OCI-LY1 (cell line): ENCODE measurements at regions not wholly inside any gene's neighbourhood (a gene's known extent, or its start where the extent isn't known, plus 50 kb on each side); places are given as distances from the start of the nearest gene placed in this dataset.

Experiments used
- EZH2 ChIP-seq: fragments of 200-600 bp; sonication (generic), shearing (Covaris generic); IDR thresholded peaks from 2 replicates; pipeline ENCODE4 v1.8.0; 2017; ENCODE audit warnings: borderline replicate concordance, mixed run types, mild to moderate bottlenecking, antibody characterized with exemption, low read length, moderate library complexity, mixed read lengths
- TF ChIP-seq, protein P1 (sequence below): fragments of 200-600 bp; sonication (generic), shearing (Covaris generic); IDR thresholded peaks from 2 replicates; pipeline ENCODE4 v1.5.1; 2017; ENCODE audit warnings: mild to moderate bottlenecking, antibody characterized with exemption, low read length, moderate library complexity, mixed read lengths

DNA sequence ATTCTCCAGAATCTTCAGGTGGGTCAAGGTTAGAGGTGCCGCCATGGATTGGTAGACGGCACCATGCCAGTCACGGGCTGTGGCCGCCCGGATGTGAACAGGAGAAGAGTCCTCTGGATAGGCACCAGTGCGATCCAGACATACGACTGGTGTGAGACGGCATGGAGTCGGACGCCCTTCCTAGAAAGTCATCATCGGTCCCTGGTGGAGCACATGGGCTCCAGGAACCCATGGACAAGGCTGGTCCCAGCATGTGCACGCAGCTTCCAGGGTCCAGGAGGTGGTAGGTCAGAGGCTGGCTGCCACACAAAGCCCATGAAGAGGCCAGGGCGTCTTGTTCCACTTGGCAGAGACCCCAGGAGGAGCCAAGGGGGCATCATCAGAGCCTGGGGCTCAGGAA, 276.1 kb upstream of the LRRC3B start:
- TF ChIP-seq, protein P1, sequence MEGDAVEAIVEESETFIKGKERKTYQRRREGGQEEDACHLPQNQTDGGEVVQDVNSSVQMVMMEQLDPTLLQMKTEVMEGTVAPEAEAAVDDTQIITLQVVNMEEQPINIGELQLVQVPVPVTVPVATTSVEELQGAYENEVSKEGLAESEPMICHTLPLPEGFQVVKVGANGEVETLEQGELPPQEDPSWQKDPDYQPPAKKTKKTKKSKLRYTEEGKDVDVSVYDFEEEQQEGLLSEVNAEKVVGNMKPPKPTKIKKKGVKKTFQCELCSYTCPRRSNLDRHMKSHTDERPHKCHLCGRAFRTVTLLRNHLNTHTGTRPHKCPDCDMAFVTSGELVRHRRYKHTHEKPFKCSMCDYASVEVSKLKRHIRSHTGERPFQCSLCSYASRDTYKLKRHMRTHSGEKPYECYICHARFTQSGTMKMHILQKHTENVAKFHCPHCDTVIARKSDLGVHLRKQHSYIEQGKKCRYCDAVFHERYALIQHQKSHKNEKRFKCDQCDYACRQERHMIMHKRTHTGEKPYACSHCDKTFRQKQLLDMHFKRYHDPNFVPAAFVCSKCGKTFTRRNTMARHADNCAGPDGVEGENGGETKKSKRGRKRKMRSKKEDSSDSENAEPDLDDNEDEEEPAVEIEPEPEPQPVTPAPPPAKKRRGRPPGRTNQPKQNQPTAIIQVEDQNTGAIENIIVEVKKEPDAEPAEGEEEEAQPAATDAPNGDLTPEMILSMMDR: no peak
- no peak for TF ChIP-seq EZH2
